Activated CD4-positive, alpha-beta T cell treated with anti-CD3 and anti-CD28 coated beads, Interleukin-10, Interleukin-2, amounts not matched to agents 100 ng/mL and 50 ng/mL, durations not matched to agents 16 hours and 8 hours (primary cell): ENCODE measurements at regions not wholly inside any gene's neighbourhood (a gene's known extent, or its start where the extent isn't known, plus 50 kb on each side); places are given as distances from the start of the nearest gene placed in this dataset.

Experiments used
- DNase-seq: peaks from one replicate; pipeline ENCODE4 v3.0.0-alpha.2; 2020

DNA sequence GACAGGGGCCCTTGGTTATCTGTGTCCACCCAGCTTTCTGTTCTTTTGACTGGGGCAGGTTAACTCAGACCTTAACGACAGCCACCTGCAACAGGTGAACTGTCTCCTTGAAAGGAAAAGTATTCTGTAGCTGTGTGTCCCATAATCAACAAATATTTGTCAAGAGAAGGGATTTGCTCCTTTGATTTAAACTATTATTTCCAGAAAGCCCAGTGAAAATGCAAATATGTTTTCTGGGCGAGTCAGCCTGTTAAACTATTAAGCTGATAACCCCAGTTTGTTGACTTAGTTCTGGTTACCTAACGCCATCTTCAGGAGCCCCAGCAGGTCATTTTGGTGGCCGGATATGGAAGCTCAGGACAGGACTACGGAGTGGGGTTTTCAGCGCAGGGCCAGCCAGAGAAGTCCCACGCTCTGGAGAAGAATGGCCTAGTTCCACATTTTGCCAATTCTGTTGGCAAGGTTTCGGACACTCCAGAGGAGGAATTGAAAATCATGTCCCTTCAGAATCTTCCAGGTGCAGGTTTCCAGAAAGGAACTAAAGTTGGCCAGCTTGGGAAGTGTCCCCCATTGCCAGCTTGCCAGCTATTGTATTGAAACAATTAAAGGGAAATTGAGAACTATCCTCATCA, 54.5 kb downstream of the ADRA2A start:
- no peak for DNase-seq

DNA sequence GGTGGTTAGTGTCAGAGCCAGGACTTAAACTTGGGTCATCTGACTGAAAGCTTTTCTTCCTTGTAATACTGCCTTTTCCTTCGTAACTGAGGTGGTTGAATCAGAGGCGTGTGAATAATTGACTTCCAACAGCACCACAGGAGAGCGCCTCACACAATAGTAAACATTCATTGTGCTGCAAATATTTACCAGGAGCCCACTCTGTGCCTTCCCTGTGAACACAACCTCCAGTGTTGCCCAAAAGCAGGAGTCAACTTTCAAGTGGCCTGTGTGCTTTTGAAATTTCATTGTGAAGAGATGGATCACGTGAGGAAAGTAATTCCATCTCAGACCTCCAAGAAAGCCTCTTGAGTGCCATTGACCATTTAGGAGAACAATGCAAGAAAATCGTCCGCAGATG, 60.2 kb downstream of the ADRA2A start:
- DNase-seq: no peak

DNA sequence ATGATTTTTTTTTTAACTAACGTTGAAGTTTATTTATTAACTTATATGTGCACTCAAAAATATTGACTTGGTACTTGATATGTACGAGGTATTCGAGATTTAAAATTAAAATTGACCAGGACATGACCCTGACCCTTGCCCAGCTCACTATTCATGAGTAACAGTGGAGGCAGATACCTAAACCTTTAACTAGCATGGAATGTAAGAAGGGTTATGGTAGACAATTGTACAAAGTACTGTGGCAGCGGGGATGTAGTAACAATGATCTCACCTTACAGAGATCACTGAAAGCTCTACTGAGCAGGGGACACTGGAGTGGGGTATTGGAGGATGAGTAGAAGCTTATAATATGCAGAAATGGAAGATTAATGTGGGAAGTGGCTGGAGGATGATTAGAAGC, 60.8 kb downstream of the ADRA2A start:
- DNase-seq: no peak

DNA sequence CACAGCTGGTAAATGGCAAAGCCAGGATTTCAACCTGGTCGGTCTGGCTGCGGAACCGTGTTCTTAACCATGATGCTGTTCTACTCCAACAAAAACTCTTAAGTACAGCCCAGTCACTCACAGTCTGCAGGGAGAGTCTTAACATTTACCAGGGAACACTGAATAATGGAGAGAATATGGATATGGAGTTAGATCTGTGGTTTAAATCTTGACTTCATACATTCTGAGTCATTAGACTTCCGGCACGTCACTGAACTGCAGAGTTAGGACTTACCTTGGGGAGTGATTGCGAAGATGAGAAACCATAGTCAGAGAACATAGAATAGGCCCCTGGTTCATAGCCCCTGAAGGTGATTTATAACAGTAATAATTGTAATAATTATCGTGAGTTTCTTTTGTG, 61.7 kb downstream of the ADRA2A start:
- DNase-seq: no peak

DNA sequence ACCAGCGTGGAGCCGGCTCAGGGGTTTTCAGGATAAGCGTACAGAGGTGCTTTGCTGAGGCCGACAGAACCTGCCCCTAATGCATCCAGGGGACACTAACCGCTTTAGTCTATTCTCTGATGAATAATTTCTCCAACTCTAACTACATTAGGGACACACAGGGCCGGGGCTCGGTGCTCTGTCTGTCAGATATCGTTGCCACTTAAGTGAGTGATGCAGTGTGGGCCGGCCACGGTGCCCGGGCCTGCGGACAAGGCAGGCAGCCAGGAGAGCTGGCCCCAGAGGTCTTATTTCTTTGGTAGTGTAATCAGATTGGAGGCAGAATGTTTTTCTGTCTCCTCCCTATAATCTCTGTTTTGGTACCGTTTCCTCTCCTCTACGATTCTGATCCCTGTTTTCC, 62.7 kb downstream of the ADRA2A start:
- DNase-seq: no peak

DNA sequence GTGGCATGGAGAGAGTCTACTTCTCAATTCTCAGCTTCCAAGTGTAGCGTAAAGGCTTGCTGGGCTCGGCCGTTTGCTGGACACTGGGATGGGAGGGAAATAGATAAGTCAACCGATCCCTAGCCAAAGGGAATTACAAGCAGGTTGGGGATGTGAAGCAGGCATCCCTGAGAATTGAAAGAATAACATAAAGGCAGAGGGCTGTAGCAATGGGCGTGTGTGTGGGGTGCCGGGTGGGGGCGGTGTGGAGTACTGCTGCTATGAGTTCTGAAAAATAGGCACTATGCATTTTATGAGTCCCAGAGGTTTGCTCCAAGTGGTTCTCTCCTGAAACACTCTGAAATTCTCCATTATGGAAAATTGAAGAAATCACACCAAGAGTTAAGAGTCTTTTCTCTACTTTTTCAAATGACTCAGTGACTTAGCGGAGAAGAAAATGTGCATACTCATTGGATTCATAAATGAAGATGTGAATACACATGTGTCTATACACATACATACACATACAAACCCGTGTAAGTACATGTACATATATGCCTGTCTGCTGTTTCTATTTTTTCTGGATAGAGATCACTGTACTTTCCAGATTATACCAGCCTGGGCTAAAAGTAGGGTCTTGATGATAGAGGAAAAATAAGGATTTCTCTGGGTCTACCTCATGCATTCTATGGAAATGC, 65.4 kb downstream of the ADRA2A start:
- DNase-seq: no peak

DNA sequence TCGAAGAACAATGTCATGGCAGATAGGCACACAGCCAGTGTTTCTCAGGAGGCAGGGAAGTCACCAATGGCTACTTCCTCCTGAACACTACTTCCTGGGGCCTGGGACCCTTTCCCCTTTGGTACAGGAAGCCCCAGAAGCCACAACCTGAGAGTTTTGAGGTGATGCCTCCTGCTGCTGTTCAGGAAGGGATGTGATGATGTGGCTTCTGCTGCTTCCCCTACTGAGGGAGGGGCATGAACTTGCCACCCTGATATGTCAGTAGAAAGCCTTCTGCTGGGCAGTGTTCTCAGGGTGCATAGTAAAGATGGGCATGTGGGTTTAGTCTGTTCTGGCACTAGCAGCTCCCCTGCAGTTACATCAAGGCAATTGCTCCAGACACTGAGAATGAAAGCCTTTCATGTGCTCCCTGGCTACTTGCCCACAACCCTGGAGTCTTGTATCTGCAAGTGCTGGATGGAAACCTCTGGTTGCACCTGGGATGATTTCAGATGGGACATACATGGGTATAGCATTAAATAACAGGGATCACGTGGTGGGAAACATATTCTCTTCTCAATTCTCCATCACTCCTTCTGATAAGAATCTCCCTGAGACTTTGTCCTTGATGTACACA, 69.3 kb downstream of the ADRA2A start:
- DNase-seq: peak; percentile 3

DNA sequence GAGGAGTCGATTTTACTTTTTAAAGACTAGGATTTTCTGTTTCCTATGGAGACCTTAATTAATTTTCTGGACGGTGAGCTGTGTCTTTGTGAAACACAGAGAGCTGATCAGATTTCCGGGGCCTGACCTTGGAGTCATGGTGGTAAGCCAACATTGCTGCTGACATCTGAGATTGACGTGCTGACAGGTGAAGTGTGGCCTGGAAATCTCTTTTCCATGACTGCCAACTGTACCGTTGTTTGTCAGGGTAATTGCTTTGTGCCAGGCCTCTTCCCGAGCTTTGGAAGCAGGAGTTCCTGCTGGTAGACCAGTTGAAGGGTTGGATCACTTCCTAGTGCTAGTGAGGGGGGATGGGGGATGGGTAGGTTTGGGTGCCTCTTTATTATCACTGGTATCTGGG, 71.2 kb downstream of the ADRA2A start:
- no peak for DNase-seq

DNA sequence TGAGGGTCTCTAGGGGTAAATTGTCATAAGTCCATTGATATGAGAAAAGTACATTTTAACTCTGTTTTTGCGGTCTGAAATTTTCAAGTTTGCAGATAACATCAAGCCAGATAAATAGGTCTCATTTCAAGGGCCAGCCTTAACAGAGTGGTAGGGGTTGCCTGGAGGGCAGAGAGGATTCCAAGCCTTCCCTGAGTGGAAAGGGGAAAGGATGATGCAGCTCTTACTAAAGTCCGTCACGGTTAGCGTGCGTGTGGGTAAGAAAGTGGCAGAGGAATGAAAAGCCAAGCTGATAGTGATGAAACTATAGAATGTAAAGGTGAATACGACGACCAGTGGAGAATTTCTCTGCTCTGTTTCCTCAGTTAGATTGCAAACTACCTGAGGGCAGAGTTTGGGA, 71.6 kb downstream of the ADRA2A start:
- DNase-seq: no peak

DNA sequence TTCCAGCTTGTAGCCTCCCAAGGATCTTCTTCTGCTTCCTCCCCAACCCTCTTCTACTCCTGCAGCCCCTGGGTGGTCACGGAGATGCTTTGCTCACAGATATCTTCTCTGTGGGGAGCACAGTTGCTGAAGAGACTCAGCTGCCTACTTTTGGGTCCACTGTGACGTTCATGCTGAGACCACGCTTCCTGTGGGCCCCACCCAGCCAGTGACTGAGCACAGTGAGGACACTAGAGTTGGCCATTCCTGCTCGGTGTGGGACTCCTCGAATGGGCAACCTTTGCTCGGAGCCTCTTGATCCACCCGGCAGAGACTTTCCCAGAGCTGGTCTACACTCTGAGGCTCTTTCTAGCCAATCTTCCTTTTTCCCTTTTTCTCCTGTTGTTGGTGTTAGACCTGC, 73.9 kb downstream of the ADRA2A start:
- no peak for DNase-seq

DNA sequence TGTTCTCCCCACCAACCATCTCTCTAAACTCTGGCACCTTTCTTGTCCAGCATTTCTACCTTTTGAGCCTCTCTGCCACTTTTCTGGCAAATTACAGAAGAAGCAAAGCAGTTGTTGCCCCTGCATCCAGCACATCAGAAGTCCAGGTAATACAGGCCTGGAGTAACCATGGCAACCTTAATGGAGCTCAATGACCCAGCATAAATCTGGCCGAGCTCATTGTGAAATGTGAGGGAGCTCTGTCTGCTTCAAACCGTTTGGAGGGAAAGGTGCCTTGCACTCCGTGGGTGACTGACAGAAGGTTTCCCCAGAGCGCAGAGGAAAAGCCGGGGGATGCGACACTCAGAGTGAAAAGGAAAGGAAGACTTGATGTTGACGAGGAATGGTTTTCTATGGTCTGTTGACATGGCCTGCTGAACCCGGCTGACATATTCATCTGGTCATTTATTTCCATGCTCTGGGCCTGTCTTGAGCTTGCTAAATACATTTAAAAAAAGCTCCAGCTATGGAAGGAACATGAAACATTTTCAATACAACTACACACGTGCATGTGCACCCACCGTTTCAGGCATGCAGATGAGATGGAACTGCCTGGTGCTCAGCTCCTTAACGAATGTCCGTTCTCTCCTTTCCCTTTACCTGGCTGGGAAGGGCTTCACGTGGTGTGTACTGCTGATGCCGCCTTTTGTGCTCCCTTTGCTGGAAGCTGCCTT, 74.9 kb downstream of the ADRA2A start:
- DNase-seq: no peak

DNA sequence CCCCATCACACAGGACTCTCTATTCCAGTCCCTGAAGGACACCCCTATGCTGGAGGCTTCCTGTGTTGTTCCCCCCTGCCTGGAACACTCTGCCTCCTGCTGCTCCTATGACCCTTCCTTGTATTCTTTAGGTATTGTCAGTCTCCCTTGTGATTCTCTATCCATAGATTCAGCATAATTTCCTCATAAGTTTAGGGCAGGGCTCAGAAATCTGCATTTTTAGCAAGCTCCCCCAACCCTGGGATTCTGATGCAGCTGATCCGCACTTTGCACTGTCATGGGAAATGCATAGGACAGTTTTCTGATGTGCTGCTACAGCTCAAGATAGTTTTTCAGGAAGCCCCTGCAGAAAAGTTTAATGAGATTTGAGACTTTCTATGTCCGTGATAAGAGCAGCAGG, 79.9 kb downstream of the ADRA2A start:
- no peak for DNase-seq

DNA sequence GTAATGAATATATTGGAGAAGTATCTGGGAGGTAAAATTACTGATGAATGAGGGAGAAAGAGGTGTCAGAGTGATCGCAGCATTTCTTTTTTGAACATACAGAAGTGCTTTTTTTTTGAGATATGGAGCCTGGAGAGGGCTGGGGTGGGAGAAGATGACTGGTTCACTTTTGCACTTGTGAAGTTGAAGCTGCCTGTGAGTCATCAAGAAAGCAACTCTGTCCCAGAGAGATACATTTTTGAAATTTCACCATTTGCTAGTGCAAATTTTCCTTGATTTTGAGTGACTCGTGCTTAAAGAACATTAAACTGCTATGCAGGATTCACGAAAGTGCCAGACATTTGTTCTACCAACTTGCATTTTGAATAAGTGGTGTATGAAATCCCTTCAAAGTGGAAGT, 81.8 kb downstream of the ADRA2A start:
- DNase-seq: no peak

DNA sequence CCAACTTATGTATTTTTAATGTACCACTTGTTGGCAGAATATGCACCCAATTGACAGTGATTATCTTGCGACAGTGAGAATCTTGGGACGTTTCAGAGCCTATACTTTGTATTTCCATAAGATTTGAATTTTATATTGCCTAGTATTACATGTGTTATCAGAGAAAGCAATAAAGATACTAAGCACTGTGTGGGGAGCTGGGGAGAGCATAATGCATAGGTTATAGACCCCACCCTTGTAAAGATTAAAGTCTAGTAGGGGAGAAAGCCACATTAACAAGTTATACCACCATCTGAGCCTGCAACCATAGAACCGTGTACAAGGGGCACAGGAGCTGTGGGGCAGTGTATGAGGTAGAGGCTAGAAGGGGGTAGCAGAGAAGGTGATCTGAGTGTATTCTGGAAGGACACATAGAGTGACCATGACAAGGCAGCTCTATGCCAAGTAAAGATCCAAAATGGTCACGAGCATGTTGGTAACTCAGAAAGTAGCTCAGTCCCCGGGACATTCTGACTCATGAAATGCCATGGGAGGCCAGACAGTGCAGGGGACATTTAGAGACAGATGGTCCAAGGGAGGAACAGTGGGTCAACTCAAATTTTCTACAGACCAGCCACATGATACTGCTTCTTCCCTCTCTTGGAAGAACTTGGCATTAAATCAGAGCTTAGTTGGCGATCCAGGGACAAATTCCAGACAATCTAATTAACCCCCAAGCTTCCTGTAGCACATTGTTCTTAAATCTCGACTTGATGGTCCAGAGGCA, 84.5 kb downstream of the ADRA2A start:
- DNase-seq: no peak

DNA sequence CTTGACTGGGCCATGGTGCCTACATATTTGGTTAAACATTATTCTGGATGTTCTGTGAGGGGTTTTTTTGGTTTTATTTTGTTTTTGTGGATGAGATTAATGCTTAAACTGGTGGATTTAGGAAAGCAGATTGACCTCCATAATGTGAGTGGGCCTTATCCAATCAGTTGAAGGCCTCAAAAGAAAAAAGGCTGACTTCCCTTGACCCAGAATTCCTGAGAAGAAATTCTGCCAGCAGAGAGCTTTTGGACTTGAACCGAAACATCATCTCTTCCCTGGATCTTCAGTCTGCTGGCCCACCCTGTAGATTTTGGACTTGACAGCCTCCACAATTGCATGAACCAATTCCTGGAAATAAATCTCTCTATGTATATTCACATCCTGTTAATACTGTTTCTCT, 94.4 kb downstream of the ADRA2A start:
- no peak for DNase-seq

DNA sequence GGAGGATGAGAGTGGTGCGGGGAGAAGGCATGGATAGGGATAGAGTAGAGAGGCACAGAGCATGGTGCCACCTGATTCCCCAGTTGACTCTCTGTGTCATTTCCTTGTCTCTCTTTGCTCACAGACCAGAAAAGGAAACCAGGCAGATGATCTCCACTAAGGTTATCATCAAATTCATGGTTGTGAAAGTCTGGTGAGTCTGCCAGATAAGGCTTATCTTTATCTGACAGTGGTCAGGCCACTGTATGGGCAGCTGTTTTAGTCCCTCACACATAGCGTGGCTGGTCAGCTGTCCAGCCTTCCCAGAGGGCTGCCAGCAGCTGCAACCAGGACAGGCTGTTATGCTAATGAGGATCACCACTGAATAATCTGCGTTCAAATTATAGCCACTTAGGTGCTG, 99.0 kb downstream of the ADRA2A start:
- no peak for DNase-seq

DNA sequence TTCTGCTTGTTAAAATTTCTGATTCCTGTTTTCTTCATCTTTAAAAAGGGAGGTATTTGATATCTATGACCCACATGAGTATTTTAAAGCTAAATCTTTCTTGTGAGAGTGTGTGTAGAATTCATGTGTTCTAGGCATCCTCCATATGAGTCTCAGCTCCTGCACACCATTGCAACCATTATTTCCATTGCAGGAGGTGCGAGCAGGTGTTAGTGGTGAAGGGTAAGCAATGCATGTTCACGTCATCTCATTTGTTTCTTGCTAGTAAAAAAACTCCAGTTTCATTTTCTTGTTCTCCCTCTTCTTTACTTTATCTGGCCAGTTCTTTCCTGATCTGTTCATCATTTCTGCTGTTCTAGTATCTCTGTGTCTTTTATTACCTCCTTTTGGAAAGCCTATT, 100.5 kb downstream of the ADRA2A start:
- no peak for DNase-seq

DNA sequence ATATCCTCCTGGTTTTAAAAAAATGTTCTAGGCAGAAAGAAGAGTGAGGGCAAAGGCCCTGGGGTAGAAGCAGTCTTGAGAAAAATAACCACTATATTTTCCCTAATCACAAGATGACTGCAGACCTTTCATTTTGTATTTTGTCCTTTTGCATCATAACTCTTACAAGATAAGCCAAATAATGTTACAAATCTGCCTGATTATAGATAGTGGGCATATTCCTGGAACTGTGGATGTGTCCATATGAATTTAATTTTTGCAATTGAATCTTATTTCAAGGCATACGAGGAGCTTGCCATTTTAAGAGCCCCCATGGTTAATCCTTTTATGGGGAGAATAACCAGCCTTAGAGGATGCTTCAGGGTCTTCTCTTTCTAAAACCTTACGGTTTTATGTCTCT, 102.7 kb downstream of the ADRA2A start:
- no peak for DNase-seq

DNA sequence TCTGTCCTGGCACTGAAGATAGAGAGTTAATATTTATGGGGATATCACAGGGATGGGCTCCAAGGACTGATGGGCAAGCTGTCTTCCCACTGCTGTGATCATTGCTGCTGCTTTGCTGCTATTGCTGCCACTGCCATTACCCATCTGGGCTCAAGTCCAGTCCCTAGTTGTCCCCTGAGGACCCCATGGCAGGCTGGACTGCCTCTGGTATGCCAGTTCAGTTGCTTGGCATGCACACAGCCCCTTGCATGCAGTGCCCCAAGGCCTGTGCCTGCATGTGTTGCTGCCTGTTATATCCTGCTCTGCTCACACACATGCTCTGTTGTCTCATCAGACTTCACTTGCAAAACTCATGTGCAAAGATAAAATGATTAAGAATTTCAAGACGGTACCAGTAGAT, 109.5 kb downstream of the ADRA2A start:
- no peak for DNase-seq

DNA sequence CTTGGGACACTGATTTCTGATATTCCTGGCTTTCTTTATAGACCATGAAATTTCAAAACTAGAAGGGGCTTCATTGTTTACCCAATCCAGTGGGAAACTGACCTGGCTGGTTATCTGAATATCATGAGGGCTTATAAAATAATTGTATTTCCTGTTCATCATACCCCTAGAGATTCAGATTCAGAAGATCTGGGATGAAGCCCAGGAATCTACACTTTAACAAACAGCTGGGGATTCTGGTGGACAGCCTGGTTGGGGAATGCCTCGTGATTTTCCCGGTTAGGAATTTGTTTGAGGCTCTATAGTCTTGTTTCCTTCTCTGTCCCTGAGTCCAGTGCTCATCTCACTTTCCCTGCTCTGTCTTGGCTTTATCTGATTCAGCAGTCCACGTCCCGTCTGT, 110.3 kb downstream of the ADRA2A start:
- DNase-seq: no peak

DNA sequence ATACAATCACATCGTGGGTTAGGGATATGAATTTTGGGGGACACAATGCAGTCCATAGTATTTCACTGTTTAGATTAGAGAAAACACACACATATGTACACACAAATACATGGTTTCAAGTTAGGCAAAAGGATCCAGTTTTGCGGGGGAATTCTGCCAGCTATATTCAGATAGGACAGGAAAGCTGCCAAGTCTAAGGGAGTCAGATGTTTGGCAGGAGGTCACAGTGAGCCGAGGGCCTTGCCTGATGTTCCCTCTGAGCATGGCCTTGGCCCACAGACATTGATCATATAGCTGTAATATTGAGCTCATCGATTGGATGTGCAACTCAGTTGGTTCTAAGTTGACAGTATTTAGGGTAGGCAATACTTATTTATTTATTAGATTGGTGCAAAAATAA, 122.8 kb downstream of the ADRA2A start:
- no peak for DNase-seq

DNA sequence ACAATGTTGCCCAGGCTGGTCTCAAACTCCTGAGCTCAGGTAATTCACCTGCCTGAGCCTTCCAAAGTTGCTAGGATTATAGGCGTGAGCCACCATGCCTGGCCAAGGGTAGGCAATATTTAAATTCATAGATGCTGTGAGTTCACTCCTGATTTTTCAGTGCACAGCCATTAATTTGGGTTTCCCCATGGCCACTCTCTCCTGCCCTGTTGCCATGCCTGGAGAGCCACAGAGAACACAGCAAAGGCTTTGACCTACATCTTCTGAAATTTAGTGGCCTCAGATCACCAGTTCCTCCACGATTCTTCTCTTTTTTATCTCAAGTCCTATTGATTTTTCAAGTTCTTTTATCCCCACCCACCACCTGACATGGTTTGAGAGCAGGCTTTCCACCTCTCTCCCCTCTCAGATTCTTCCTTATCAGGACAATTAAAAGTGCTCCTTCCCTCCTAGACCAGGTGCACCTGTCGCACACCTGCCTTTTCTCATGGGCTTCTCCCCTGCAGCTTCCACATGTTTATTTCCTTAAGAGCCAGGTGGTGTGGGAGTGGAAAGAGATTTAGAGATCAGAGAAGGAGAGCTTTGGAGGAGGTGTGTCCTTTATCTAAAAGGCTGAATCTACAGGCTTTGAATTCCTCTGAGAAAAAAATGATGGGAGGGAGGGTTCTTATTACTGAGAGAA, 123.8 kb downstream of the ADRA2A start:
- no peak for DNase-seq

DNA sequence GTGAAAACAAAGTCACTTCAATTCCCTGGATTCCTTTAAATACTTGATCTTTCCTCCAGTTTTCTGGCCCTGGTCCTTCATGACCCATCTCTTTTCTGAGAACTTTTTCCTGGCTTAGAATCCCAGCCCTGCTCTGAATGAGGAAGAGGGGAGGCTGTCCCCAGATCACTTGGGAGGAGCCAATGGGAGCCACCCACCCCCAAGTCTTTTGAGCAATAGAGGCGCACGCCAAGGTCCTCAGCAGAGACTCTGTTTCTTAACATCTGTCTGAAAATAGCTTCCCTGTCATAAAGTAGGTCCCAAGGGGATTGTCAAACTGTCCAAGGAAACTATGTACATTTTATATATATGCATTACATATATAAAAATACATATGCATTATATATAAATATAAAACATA, 126.8 kb downstream of the ADRA2A start:
- DNase-seq: no peak
